BE2C (cell line): ENCODE measurements at regions not wholly inside any gene's neighbourhood (a gene's known extent, or its start where the extent isn't known, plus 50 kb on each side); places are given as distances from the start of the nearest gene placed in this dataset.

Experiments used
- DNase-seq: peaks from one replicate; pipeline ENCODE4 v3.0.0-alpha.2; 2020
- H3K27me3 ChIP-seq: fragments of 250-450 bp; sonication (Bioruptor Pico); 2 replicates; pipeline ENCODE4 v1.5.1; 2020; ENCODE audit warnings: mild to moderate bottlenecking
- H3K36me3 ChIP-seq: fragments of 250-450 bp; sonication (Bioruptor Pico); 2 replicates; pipeline ENCODE4 v1.5.1; 2020; ENCODE audit warnings: mild to moderate bottlenecking
- H3K4me1 ChIP-seq: fragments of 250-450 bp; sonication (Bioruptor Pico); 2 replicates; pipeline ENCODE4 v1.5.1; 2020
- H3K4me3 ChIP-seq: 2 replicates; pipeline ENCODE4 v1.5.1; 2011; ENCODE audit warnings: low read depth, low read length
- H3K9me3 ChIP-seq: fragments of 250-450 bp; sonication (Bioruptor Pico); 2 replicates; pipeline ENCODE4 v1.5.1; 2020
- TF ChIP-seq, protein P1 (sequence below): IDR thresholded peaks from 2 replicates; pipeline ENCODE4 v1.5.1; 2012; ENCODE audit warnings: mild to moderate bottlenecking, low read depth, low read length

DNA sequence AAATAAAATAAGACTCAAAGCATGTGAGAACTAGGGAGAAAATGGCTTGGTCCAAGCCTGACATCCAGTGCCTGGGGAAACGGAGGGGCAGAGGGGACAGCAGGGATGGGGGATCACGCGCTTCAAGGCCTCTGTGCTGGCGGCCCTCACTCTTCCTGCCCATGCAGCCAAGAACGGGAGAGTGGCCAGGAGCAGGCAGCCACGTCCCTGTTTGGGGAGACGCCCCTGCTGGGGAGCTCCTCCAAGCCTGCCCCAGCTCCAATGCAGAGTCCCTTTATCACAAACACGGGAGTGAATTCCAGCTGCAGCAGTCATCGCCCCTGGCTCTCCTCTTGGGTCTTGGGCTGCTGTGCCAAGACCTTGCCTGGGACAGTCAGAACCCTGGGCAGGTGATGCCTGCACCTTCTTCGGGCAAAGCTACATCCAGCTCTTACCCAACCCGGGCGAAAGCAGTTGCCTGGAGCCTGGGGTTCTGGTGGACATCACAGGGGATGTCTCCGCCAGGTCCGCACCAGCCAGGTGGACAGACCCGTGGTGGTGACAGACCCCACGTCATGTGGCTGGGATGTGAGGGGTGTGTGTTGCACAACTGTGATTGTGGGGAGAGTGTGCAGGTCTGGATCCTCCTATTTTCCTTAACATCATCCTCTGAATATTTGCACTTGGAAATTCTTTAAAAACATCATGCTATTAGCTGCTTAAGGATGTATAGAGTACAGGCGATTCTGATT lies 1391.3 kb downstream of the BRD1 start:
- no peak for DNase-seq
- H3K4me3 ChIP-seq, result no peak overlapping the region
- TF ChIP-seq, protein P1, sequence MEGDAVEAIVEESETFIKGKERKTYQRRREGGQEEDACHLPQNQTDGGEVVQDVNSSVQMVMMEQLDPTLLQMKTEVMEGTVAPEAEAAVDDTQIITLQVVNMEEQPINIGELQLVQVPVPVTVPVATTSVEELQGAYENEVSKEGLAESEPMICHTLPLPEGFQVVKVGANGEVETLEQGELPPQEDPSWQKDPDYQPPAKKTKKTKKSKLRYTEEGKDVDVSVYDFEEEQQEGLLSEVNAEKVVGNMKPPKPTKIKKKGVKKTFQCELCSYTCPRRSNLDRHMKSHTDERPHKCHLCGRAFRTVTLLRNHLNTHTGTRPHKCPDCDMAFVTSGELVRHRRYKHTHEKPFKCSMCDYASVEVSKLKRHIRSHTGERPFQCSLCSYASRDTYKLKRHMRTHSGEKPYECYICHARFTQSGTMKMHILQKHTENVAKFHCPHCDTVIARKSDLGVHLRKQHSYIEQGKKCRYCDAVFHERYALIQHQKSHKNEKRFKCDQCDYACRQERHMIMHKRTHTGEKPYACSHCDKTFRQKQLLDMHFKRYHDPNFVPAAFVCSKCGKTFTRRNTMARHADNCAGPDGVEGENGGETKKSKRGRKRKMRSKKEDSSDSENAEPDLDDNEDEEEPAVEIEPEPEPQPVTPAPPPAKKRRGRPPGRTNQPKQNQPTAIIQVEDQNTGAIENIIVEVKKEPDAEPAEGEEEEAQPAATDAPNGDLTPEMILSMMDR, result no peak
- no peaks in the 10 kb centered on the region for H3K36me3 ChIP-seq
- H3K27me3 ChIP-seq, result no peaks in the 10 kb centered on the region
- no peaks in the 10 kb centered on the region for H3K4me1 ChIP-seq
- peaks cover 5% of the 10 kb centered on the region; the same call in 1 of the 2 replicates for H3K9me3 ChIP-seq

DNA sequence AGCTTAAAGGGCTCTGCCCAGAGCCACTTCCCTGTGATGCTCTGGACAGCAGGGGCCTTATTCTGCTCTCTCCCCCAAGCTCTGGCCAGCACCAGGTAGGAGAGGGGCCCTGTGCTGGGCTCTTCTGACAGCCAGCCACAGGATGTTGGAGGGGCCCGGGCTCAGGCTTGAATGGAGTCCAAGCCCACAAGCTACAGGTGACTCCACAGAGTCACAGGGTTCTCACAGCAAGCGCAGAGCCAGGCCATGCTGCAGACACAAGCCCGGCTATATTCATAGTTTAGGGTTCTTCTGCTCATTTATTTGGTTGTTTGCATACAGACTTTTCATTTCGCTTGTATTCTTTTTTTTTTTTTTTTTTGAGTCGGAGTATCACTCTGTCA lies 1392.8 kb downstream of the BRD1 start:
- Histone ChIP-seq H3K36me3 (no peaks in the 10 kb centered on the region), H3K4me3 (no peak overlapping the region), H3K27me3 (no peaks in the 10 kb centered on the region), H3K4me1 (no peaks in the 10 kb centered on the region), H3K9me3 (0 out of 2 replicates have a peak, but pooled peaks cover 5% of the 10 kb centered on the region)
- TF ChIP-seq, protein P1, result no peak
- DNase-seq, result no peak

DNA sequence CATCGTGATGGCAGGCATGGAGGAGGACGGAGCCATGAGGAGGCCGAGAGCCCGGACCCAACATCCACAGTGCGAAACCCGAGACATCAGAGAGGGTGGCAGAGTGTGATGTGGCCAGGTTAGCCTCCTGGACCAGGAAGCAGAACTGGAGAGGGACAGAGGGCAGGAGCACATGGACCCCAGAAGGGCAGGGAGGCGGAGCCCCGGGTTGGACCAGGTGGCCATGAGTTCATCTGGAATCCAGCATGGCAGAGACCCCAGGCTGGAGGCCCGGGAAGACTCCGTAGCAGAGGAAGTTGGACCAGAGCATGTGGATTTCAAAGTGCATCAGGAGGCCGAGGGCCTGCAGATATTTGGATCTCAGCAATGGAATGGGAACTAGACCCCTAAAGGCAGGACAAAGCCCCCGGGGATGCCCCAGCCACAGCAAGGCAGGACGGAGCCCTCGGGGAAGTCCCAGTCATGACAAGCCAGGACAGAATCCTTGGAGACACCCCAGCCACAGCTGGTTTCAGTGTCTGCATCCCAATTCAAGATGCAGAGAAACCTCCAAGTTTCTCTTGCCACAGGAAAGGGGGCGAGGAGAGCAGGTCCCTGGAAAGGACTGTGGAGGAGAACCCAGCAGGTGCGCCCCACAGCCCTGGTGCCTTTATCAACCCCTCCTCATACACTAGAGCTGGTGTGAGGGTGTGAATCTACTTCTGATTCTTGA lies 1393.4 kb downstream of the BRD1 start:
- H3K4me1 ChIP-seq, result no peaks in the 10 kb centered on the region
- DNase-seq, result no peak
- H3K9me3 ChIP-seq, result 0 out of 2 replicates have a peak, but pooled peaks cover 5% of the 10 kb centered on the region
- H3K27me3 ChIP-seq, result no peaks in the 10 kb centered on the region
- TF ChIP-seq, protein P1, result no peak
- H3K36me3 ChIP-seq, result no peaks in the 10 kb centered on the region
- H3K4me3 ChIP-seq, result no peak overlapping the region

DNA sequence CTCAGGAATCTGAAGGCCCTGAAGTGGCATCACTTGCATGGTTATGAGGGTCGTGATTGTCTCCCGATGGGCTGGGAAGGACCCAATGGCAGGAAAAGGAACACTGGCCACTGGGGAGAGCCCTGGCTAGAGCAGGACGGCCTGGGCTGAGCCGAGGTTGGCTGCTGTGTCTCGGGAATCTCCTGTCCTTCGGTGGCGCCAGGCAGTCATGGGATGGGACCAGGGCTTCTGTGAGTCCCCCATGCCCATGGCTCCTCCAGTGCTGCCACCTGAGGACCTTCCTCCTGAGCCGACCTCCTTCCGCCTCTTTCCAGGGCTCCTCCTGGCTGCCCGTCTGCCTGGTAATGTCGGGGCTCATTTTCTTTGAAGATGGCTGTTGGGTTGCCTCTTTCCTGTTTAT lies 1394.0 kb downstream of the BRD1 start:
- Histone ChIP-seq H3K9me3 (0 out of 2 replicates have a peak, but pooled peaks cover 5% of the 10 kb centered on the region), H3K4me1 (no peaks in the 10 kb centered on the region), H3K27me3 (no peaks in the 10 kb centered on the region), H3K36me3 (no peaks in the 10 kb centered on the region), H3K4me3 (no peak overlapping the region)
- no peak for DNase-seq
- TF ChIP-seq, protein P1, result no peak

DNA sequence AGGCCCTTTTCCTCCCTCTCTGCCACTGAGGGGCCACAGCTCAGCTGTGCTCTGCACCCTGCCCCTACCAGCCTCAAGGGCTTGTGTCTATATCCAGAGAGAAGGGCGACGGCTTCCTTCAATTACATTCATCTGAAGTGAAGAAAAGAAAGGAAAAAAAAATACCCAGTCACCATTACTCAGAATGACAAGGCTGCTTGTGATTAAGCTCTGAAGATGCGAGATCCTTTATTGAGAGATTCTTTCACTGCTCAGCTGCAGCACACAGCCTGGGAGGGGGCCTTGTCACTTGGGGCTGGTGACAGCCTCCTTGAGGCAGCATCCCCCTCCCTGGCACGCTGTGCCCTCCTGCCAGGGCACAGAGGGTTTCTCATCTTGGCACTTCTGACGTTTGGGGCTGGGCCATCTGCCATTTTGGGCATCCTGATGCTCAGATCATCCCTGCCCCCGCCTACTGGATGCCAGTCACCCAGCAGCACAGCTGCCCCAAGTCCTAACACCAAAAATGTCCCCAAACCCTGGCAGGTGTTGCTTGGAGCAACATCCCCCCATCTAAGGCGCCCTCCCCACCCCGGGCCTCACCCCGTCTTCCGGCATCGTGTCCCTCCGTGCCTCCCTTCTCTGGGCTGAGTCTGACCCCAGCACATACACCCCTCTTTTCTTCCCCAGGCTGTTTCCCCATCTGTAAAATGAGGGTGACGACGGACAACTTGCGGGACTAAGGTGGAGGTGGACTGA lies 1394.7 kb downstream of the BRD1 start:
- DNase-seq, result no peak
- H3K4me1 ChIP-seq, result no peaks in the 10 kb centered on the region
- TF ChIP-seq, protein P1, result no peak

More for the DNA sequence above, 1394.7 kb downstream of the BRD1 start:
- Histone ChIP-seq H3K27me3 (no peaks in the 10 kb centered on the region), H3K4me3 (no peak overlapping the region), H3K36me3 (no peaks in the 10 kb centered on the region), H3K9me3 (0 out of 2 replicates have a peak, but pooled peaks cover 5% of the 10 kb centered on the region)
